ENCODE measurements at regions not wholly inside any gene's neighbourhood (a gene's known extent, or its start where the extent isn't known, plus 50 kb on each side); places are given as distances from the start of the nearest gene placed in this dataset.

DNA sequence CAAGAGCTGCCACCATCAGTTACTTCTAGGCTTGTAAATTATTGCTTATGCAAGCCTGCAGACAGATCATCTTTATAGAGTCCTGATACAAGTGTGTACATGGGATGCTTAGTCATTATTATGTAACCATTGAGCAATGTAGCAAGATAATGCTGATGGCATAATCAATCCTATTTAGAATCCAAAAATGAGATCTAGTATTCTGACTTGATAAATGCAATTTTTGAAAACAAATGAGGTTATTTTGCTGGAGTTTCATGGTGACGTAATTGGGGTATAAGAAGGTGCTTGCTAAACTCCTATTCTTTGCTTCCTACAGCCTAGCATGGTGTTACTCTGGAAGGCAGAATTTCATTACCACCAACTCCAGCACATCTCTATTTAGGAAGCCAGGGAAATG lies 801.7 kb upstream of the PRMT6 start:
- Histone ChIP-seq H3K9ac (replicated peaks; ENCODE audit: extremely low read depth, insufficient read depth, low read length) (no peak overlapping the region), H4K20me1 (replicated peaks; ENCODE audit: control insufficient read depth, extremely low read depth, insufficient read depth, low read length) (no peaks in the 10 kb centered on the region), H3K27ac (ENCODE audit: insufficient read depth, low read depth, low read length) (no peak overlapping the region), H3K79me2 (ENCODE audit: control insufficient read depth, insufficient read depth, low read length) (no peaks in the 10 kb centered on the region), H3K4me3 (replicated peaks in 1 of 3; ENCODE audit: insufficient read depth in 1 of 3, low read depth in 1 of 3, low read length in 3 of 3) (no peak overlapping the region), H3K4me1 (ENCODE audit: control insufficient read depth, extremely low read depth, insufficient read depth, low read length) (no peaks in the 10 kb centered on the region), H3K27me3 (ENCODE audit: control insufficient read depth in 2 of 2, insufficient read depth in 2 of 2, low read length in 2 of 2) (no peaks in the 10 kb centered on the region), H3K9me3 (replicated peaks; ENCODE audit: control insufficient read depth, insufficient read depth, low read length) (no peaks in the 10 kb centered on the region), H3K36me3 (ENCODE audit: control insufficient read depth in 2 of 2, extremely low read depth in 1 of 2, insufficient read depth in 2 of 2, low read length in 2 of 2) (no peaks in the 10 kb centered on the region), H2AFZ (ENCODE audit: low read depth, low read length) (no peak overlapping the region), H3K4me2 (ENCODE audit: insufficient read depth, low read length) (no peak overlapping the region), H3K9me1 (replicated peaks; ENCODE audit: control insufficient read depth, extremely low read depth, insufficient read depth, low read length) (no peaks in the 10 kb centered on the region)
- no peak for DNase-seq (ENCODE audit: low read depth, low spot score)
- no peak for FAIRE-seq
- dilution Hi-C loops (cut with MboI; ENCODE audit: extremely low pct_ligation_motif_present, low sequenced_read_pairs) = no loop called here
- intact Hi-C loops (cut with micrococcal nuclease) = no loop called here
- TF ChIP-seq, protein P1, sequence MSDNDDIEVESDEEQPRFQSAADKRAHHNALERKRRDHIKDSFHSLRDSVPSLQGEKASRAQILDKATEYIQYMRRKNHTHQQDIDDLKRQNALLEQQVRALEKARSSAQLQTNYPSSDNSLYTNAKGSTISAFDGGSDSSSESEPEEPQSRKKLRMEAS (IDR thresholded peaks at IDR 0.05; ENCODE audit: insufficient read depth, insufficient read length) = no peak
- no peak for TF ChIP-seq POLR2A (IDR thresholded peaks at IDR 0.05; ENCODE audit: low read depth, low read length)
- TF ChIP-seq GATA2 (IDR thresholded peaks at IDR 0.05; ENCODE audit: insufficient read depth, insufficient read length, low read depth, low read length) = no peak
- no peak for TF ChIP-seq JUN (IDR thresholded peaks at IDR 0.05; ENCODE audit: borderline replicate concordance, insufficient read depth, insufficient read length, low read depth)
- TF ChIP-seq FOS (IDR thresholded peaks at IDR 0.05; ENCODE audit: borderline replicate concordance, insufficient read depth, low read length) = no peak
- TF ChIP-seq MYC (IDR thresholded peaks at IDR 0.05; ENCODE audit: low read depth, low read length) = no peak
- TF ChIP-seq, protein P2, sequence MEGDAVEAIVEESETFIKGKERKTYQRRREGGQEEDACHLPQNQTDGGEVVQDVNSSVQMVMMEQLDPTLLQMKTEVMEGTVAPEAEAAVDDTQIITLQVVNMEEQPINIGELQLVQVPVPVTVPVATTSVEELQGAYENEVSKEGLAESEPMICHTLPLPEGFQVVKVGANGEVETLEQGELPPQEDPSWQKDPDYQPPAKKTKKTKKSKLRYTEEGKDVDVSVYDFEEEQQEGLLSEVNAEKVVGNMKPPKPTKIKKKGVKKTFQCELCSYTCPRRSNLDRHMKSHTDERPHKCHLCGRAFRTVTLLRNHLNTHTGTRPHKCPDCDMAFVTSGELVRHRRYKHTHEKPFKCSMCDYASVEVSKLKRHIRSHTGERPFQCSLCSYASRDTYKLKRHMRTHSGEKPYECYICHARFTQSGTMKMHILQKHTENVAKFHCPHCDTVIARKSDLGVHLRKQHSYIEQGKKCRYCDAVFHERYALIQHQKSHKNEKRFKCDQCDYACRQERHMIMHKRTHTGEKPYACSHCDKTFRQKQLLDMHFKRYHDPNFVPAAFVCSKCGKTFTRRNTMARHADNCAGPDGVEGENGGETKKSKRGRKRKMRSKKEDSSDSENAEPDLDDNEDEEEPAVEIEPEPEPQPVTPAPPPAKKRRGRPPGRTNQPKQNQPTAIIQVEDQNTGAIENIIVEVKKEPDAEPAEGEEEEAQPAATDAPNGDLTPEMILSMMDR (IDR thresholded peaks at IDR 0.05; ENCODE audit: extremely low read depth in 1 of 2, insufficient read depth in 1 of 2, low read depth in 1 of 2, low read length in 2 of 2) = no peak
- POLR2A ChIA-PET = no interaction called here
- no TSS peak for BruUV-seq (replicated peaks)
- CTCF ChIA-PET = no interaction called here

DNA sequence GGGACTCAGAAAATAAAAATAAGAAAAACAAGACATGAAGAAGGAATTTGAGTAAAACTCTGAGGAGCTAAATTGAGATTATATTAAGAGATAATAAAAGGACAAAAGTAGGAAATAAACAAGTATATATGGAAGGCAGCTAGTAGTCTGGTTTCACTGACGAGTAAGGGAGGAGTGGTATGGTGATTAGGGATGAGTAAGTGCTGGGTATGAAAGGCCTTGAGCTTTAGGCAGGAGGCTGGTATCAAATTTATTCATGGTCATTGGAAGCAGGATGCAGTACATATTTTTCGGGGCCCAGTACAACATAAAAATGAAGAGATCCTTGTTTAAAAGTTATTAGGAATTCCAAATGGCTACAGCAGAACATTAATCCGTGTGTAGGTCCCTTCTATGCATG lies 789.7 kb upstream of the PRMT6 start:
- H3K27me3 ChIP-seq (ENCODE audit: control insufficient read depth in 2 of 2, insufficient read depth in 2 of 2, low read length in 2 of 2) = no peaks in the 10 kb centered on the region
- H3K4me2 ChIP-seq (ENCODE audit: insufficient read depth, low read length) = no peak overlapping the region
- dilution Hi-C loops (cut with MboI; ENCODE audit: extremely low pct_ligation_motif_present, low sequenced_read_pairs) = no loop called here
- ChIA-PET CTCF (no interaction called here), POLR2A (no interaction called here)
- no peaks in the 10 kb centered on the region for H3K9me1 ChIP-seq (replicated peaks; ENCODE audit: control insufficient read depth, extremely low read depth, insufficient read depth, low read length)
- no peaks in the 10 kb centered on the region for H4K20me1 ChIP-seq (replicated peaks; ENCODE audit: control insufficient read depth, extremely low read depth, insufficient read depth, low read length)
- FAIRE-seq = no peak
- no peaks in the 10 kb centered on the region for H3K4me1 ChIP-seq (ENCODE audit: control insufficient read depth, extremely low read depth, insufficient read depth, low read length)
- no peak for TF ChIP-seq POLR2AphosphoS5 (IDR thresholded peaks at IDR 0.05; ENCODE audit: insufficient read depth, low read depth, low read length)
- no peak for TF ChIP-seq JUN (IDR thresholded peaks at IDR 0.05; ENCODE audit: borderline replicate concordance, insufficient read depth, insufficient read length, low read depth)
- TF ChIP-seq, protein P1 (IDR thresholded peaks at IDR 0.05; ENCODE audit: insufficient read depth, insufficient read length) = no peak
- H3K79me2 ChIP-seq (ENCODE audit: control insufficient read depth, insufficient read depth, low read length) = no peaks in the 10 kb centered on the region
- H3K36me3 ChIP-seq (ENCODE audit: control insufficient read depth in 2 of 2, extremely low read depth in 1 of 2, insufficient read depth in 2 of 2, low read length in 2 of 2) = no peaks in the 10 kb centered on the region
- peaks cover 4% of the 10 kb centered on the region for H3K9me3 ChIP-seq (replicated peaks; ENCODE audit: control insufficient read depth, insufficient read depth, low read length)
- no peak overlapping the region for H3K27ac ChIP-seq (ENCODE audit: insufficient read depth, low read depth, low read length)
- DNase-seq (ENCODE audit: low read depth, low spot score) = no peak
- H2AFZ ChIP-seq (ENCODE audit: low read depth, low read length) = no peak overlapping the region
- no TSS peak for BruUV-seq (replicated peaks)
- no peak overlapping the region for H3K4me3 ChIP-seq (replicated peaks in 1 of 3; ENCODE audit: insufficient read depth in 1 of 3, low read depth in 1 of 3, low read length in 3 of 3)
- intact Hi-C loops (cut with micrococcal nuclease) = no loop called here
- no peak overlapping the region for H3K9ac ChIP-seq (replicated peaks; ENCODE audit: extremely low read depth, insufficient read depth, low read length)

Data from endothelial cell of umbilical vein (primary cell).